Gastroesophageal sphincter (tissue), 3 donors: ENCODE measurements at regions not wholly inside any gene's neighbourhood (a gene's known extent, or its start where the extent isn't known, plus 50 kb on each side); places are given as distances from the start of the nearest gene placed in this dataset.

Experiments used
- EP300 ChIP-seq: sonication (generic); formaldehyde crosslinking; IDR thresholded peaks from one replicate; pipeline ENCODE4 v1.6.1; 2017; ENCODE audit warnings: antibody characterized with exemption, mild to moderate bottlenecking
- POLR2A ChIP-seq, 2 donors: fragments of 450-650 bp; IDR thresholded peaks; one replicate each; pipeline ENCODE4 v1.6.1; 2017; ENCODE audit warnings: antibody characterized with exemption in 2 of 2, mild to moderate bottlenecking in 2 of 2, moderate library complexity in 1 of 2
- POLR2AphosphoS5 ChIP-seq: sonication (generic); formaldehyde crosslinking; IDR thresholded peaks from one replicate; pipeline ENCODE4 v1.6.1; 2017; ENCODE audit warnings: antibody characterized with exemption
- TF ChIP-seq, protein P1 (sequence below), 4 experiments: fragments of 200-600 bp in 2 of 4; fragments of 450-650 bp in 2 of 4; sonication (generic) in 1 of 4; IDR thresholded peaks; one replicate each; pipeline ENCODE4 v1.5.1; 2017 to 2019; ENCODE audit warnings: antibody characterized with exemption in 4 of 4, mild to moderate bottlenecking in 2 of 4, moderate library complexity in 2 of 4

DNA sequence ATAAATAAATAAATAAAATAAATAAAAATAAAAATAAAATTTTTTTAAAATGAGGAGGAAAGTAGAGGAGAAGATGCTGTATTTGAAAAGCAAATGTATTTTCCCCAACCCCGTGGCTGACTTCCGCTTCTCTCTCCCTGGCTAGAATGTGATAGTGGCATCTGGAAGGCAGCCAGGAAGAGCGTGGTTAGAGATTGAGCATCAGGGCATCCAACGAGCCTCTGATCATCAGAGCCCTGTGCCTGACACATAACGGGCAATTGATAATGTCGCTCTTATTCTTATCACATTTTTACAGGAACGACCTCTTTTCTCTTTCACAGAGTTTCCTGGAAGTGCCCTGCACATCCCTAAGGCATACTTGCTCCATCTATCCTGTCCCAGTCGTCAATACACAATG lies 496.9 kb upstream of the TMEM132C start:
- TF ChIP-seq, protein P1, sequence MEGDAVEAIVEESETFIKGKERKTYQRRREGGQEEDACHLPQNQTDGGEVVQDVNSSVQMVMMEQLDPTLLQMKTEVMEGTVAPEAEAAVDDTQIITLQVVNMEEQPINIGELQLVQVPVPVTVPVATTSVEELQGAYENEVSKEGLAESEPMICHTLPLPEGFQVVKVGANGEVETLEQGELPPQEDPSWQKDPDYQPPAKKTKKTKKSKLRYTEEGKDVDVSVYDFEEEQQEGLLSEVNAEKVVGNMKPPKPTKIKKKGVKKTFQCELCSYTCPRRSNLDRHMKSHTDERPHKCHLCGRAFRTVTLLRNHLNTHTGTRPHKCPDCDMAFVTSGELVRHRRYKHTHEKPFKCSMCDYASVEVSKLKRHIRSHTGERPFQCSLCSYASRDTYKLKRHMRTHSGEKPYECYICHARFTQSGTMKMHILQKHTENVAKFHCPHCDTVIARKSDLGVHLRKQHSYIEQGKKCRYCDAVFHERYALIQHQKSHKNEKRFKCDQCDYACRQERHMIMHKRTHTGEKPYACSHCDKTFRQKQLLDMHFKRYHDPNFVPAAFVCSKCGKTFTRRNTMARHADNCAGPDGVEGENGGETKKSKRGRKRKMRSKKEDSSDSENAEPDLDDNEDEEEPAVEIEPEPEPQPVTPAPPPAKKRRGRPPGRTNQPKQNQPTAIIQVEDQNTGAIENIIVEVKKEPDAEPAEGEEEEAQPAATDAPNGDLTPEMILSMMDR (IDR thresholded peaks at IDR 0.05): no peak
- TF ChIP-seq POLR2A (IDR thresholded peaks at IDR 0.05) (no peak), POLR2AphosphoS5 (no peak), EP300 (no peak)
